HCT116 (cell line): ENCODE measurements at regions not wholly inside any gene's neighbourhood (a gene's known extent, or its start where the extent isn't known, plus 50 kb on each side); places are given as distances from the start of the nearest gene placed in this dataset.

Experiments
- ATAC-seq: fragments of 200-7000 bp; cut with Tn5 transposase; 2 replicates; pipeline ENCODE4 v1.9.1; 2020; ENCODE audit warnings: mild to moderate bottlenecking, moderate library complexity
- BruUV-seq: library from RNA; stranded (reverse); fragments of 400-500 nt; replicated peaks from 2 replicates; lab custom pipeline; 2021; lab: Mats Ljungman, UMichigan
- CTCF ChIA-PET: fragments of 300-600 bp; sonication (Branson Sonifier 250); formaldehyde crosslinking; loops from one replicate; lab custom pipeline; 2021; ENCODE audit warnings: antibody characterized with exemption; lab: Charles Lee
- POLR2A ChIA-PET: fragments of 300-600, 350-600 bp; sonication (Branson Sonifier 250); formaldehyde crosslinking; loops from one replicate; lab custom pipeline; 2021; ENCODE audit warnings: antibody characterized with exemption; lab: Charles Lee
- RAD21 ChIA-PET, 2 experiments: fragments of 300-600 bp; sonication (Branson Sonifier 250); formaldehyde crosslinking; loops; one replicate each; lab custom pipeline; 2023; ENCODE audit warnings: low total read pairs in 2 of 2; ENCODE audit not compliant: uncharacterized antibody in 2 of 2, unreplicated experiment in 2 of 2, low non-redundant PET in 1 of 2; lab: Charles Lee
- DNase-seq: peaks from one replicate; pipeline ENCODE4 v3.0.0-alpha.2; 2010; ENCODE audit warnings: low read depth, low spot score
- H2AFZ ChIP-seq: fragments of 200-600 bp; shearing (Covaris generic), sonication (generic); 2 replicates; pipeline ENCODE4 v1.6.1; 2017; ENCODE audit warnings: low read depth, mixed run types, mixed read lengths, antibody characterized with exemption, low read length; ENCODE audit not compliant: poor library complexity, severe bottlenecking
- H3K27ac ChIP-seq: 2 replicates; pipeline ENCODE4 v1.5.1; 2012; ENCODE audit warnings: low read depth, low read length
- H3K27me3 ChIP-seq: fragments of 200-600 bp; sonication (generic); 2 replicates; pipeline ENCODE4 v1.6.1; 2016; ENCODE audit warnings: mixed run types, low read length, mixed read lengths; ENCODE audit not compliant: insufficient read depth
- H3K36me3 ChIP-seq, 2 experiments: fragments of 200-500 bp in 1 of 2; fragments of 200-600 bp in 1 of 2; sonication (Bioruptor generic) in 1 of 2; sonication (generic) in 1 of 2; 2 replicates each; pipeline versions ENCODE4 v1.5.1 to v1.6.1; 2014 to 2016; ENCODE audit warnings: low read length in 2 of 2, inconsistent platforms in 1 of 2, mixed read lengths in 1 of 2, mixed run types in 1 of 2; ENCODE audit not compliant: insufficient read depth in 2 of 2, control insufficient read depth in 1 of 2
- H3K4me1 ChIP-seq, 2 experiments: fragments of 200-600 bp in 1 of 2; sonication (generic) in 1 of 2; 2 replicates each; pipeline versions ENCODE4 v1.5.1 to v1.6.1; 2012 to 2017; ENCODE audit warnings: low read length in 2 of 2, inconsistent platforms in 1 of 2, mild to moderate bottlenecking in 1 of 2, mixed read lengths in 1 of 2, mixed run types in 1 of 2, moderate library complexity in 1 of 2; ENCODE audit not compliant: insufficient read depth in 2 of 2, control insufficient read depth in 1 of 2
- H3K4me2 ChIP-seq: fragments of 200-600 bp; sonication (generic); 2 replicates; pipeline ENCODE4 v1.6.1; 2017; ENCODE audit warnings: mixed run types, low read length, mixed read lengths
- H3K4me3 ChIP-seq, 2 experiments: fragments of 200-600 bp in 1 of 2; sonication (generic) in 1 of 2; replicated peaks in 1 of 2; 2 replicates each; pipeline ENCODE4 v1.5.1; 2011 to 2016; ENCODE audit warnings: low read length in 2 of 2, control low read depth in 1 of 2, low read depth in 1 of 2, mild to moderate bottlenecking in 1 of 2, mixed read lengths in 1 of 2, mixed run types in 1 of 2
- H3K79me2 ChIP-seq: fragments of 200-600 bp; sonication (generic); 2 replicates; pipeline ENCODE4 v1.6.1; 2017; ENCODE audit warnings: mild to moderate bottlenecking, mixed run types, low read length, moderate library complexity, mixed read lengths; ENCODE audit not compliant: insufficient read depth
- H3K9ac ChIP-seq: fragments of 200-600 bp; sonication (generic); 2 replicates; pipeline ENCODE4 v1.6.1; 2016; ENCODE audit warnings: low read length, mixed read lengths
- H3K9me2 ChIP-seq: fragments of 200-600 bp; sonication (generic), shearing (Covaris generic); 2 replicates; pipeline ENCODE4 v1.6.1; 2017; ENCODE audit warnings: mixed run types, mild to moderate bottlenecking, moderate library complexity; ENCODE audit not compliant: insufficient read depth
- H3K9me3 ChIP-seq, 2 experiments: fragments of 200-500 bp in 1 of 2; fragments of 200-600 bp in 1 of 2; sonication (Bioruptor generic) in 1 of 2; sonication (generic) in 1 of 2; 2 replicates each; pipeline ENCODE4 v1.6.1; 2014 to 2017; ENCODE audit warnings: low read length in 2 of 2, mixed read lengths in 2 of 2, inconsistent platforms in 1 of 2, low read depth in 1 of 2, mild to moderate bottlenecking in 1 of 2, mixed run types in 1 of 2, moderate library complexity in 1 of 2; ENCODE audit not compliant: control insufficient read depth in 1 of 2, insufficient read depth in 1 of 2
- H4K20me1 ChIP-seq: fragments of 200-600 bp; sonication (generic), shearing (Covaris generic); 2 replicates; pipeline ENCODE4 v1.6.1; 2017; ENCODE audit warnings: mixed run types, mild to moderate bottlenecking, moderate library complexity; ENCODE audit not compliant: insufficient read depth
- CBX3 ChIP-seq: IDR thresholded peaks from 2 replicates; pipeline ENCODE4 v1.6.1; 2012; ENCODE audit warnings: low read depth
- CEBPB ChIP-seq: IDR thresholded peaks from 2 replicates; pipeline ENCODE4 v1.6.1; 2012; ENCODE audit warnings: low read depth
- CTCF ChIP-seq, 3 experiments: fragments of 200-600 bp in 1 of 3; sonication (generic) in 1 of 3; IDR thresholded peaks in 2 of 3; conservative IDR thresholded peaks in 1 of 3; 2 replicates each; pipeline ENCODE4 v1.5.1; 2012 to 2017; ENCODE audit warnings: low read depth in 2 of 3, low read length in 2 of 3, antibody characterized with exemption in 1 of 3, borderline replicate concordance in 1 of 3, control low read depth in 1 of 3, mild to moderate bottlenecking in 1 of 3, mixed read lengths in 1 of 3, mixed run types in 1 of 3, moderate library complexity in 1 of 3; ENCODE audit not compliant: insufficient read depth in 1 of 3
- EGR1 ChIP-seq: IDR thresholded peaks from 2 replicates; pipeline ENCODE4 v1.6.1; 2012; ENCODE audit warnings: low read depth
- ELF1 ChIP-seq: IDR thresholded peaks from 2 replicates; pipeline ENCODE4 v1.6.1; 2012; ENCODE audit warnings: low read depth, borderline replicate concordance
- EZH2phosphoT487 ChIP-seq: fragments of 200-600 bp; IDR thresholded peaks from 2 replicates; pipeline ENCODE4 v1.6.1; 2018; ENCODE audit warnings: antibody characterized with exemption, borderline replicate concordance
- JUND ChIP-seq: IDR thresholded peaks from 2 replicates; pipeline ENCODE4 v1.6.1; 2012
- POLR2A ChIP-seq: IDR thresholded peaks from 2 replicates; pipeline ENCODE4 v1.7.0; 2011; ENCODE audit warnings: borderline replicate concordance; ENCODE audit not compliant: insufficient read depth, insufficient read length; ENCODE audit errors: extremely low read depth
- RAD21 ChIP-seq: IDR thresholded peaks from 2 replicates; pipeline ENCODE4 v1.6.1; 2012; ENCODE audit warnings: low read depth, mild to moderate bottlenecking
- SIN3A ChIP-seq: IDR thresholded peaks from 2 replicates; pipeline ENCODE4 v1.6.1; 2012; ENCODE audit warnings: low read depth
- SP1 ChIP-seq: IDR thresholded peaks from 2 replicates; pipeline ENCODE4 v1.6.1; 2012; ENCODE audit warnings: low read depth
- SRF ChIP-seq: IDR thresholded peaks from 2 replicates; pipeline ENCODE4 v1.6.1; 2012; ENCODE audit warnings: low read depth
- TCF7L2 ChIP-seq: IDR thresholded peaks from 2 replicates; pipeline ENCODE4 v1.7.0; 2011; ENCODE audit warnings: borderline replicate concordance, inconsistent platforms; ENCODE audit not compliant: insufficient read depth, insufficient read length; ENCODE audit errors: extremely low read depth
- YY1 ChIP-seq: IDR thresholded peaks from 2 replicates; pipeline ENCODE4 v1.6.1; 2011; ENCODE audit warnings: low read length, low read depth, moderate library complexity, mild to moderate bottlenecking; ENCODE audit not compliant: insufficient replicate concordance; ENCODE audit errors: extremely low read depth
- ZBTB33 ChIP-seq: IDR thresholded peaks from 2 replicates; pipeline ENCODE4 v1.6.1; 2011; ENCODE audit warnings: mild to moderate bottlenecking, low read length, moderate library complexity; ENCODE audit not compliant: insufficient replicate concordance; ENCODE audit errors: extremely low read depth
- ZNF274 ChIP-seq: fragments of 200-500 bp; sonication (Bioruptor generic); IDR thresholded peaks from 2 replicates; pipeline ENCODE4 v1.6.1; 2014; ENCODE audit warnings: mild to moderate bottlenecking, low read depth, low read length, inconsistent platforms
- intact Hi-C: fragments of 100-400 bp; cut with micrococcal nuclease; formaldehyde crosslinking; loops from 2 replicates; pipeline ENCODE4 v1.10.0; 2022
- TF ChIP-seq, protein P1 (sequence below): IDR thresholded peaks from 2 replicates; pipeline ENCODE4 v1.6.1; 2012
- TF ChIP-seq, protein P2 (sequence below): IDR thresholded peaks from 2 replicates; pipeline ENCODE4 v1.6.1; 2012; ENCODE audit warnings: low read depth
- TF ChIP-seq, protein P3 (sequence below): IDR thresholded peaks from 2 replicates; pipeline ENCODE4 v1.6.1; 2012

DNA sequence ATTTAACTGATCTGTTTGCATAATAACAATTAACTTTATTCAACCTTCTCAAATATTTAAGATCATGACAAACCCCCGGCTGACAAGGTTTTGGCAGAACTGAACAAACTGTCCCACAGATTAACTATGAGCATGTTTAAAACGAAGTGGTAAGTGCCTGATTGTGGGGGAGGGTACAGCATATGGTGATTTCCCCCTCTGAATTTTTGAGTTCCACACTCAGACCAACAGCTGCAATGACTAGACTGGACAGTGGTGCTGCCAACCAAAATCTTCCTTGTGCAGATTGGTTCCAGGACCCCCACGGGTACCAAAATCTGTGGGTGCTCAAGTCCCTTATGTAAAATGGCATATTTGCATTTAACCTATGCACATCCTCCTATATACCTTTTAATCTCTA, 449.5 kb downstream of the SHQ1 start:
- TF ChIP-seq TCF7L2 (no peak), CTCF (IDR thresholded peaks at IDR 0.05 in 2 of 3, conservative IDR thresholded peaks at IDR 0.05 in 1 of 3; ENCODE audit: borderline replicate concordance in 1 of 3, insufficient read depth in 1 of 3, low read depth in 2 of 3, low read length in 2 of 3) (no peak), ZBTB33 (no peak), SRF (no peak), EGR1 (no peak), ELF1 (no peak), SIN3A (no peak), JUND (no peak), POLR2A (no peak), CBX3 (no peak), EZH2phosphoT487 (no peak), ZNF274 (no peak), CEBPB (no peak), SP1 (no peak), RAD21 (no peak), YY1 (no peak)
- TF ChIP-seq, protein P1, sequence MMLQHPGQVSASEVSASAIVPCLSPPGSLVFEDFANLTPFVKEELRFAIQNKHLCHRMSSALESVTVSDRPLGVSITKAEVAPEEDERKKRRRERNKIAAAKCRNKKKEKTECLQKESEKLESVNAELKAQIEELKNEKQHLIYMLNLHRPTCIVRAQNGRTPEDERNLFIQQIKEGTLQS, result no peak
- TF ChIP-seq, protein P2, sequence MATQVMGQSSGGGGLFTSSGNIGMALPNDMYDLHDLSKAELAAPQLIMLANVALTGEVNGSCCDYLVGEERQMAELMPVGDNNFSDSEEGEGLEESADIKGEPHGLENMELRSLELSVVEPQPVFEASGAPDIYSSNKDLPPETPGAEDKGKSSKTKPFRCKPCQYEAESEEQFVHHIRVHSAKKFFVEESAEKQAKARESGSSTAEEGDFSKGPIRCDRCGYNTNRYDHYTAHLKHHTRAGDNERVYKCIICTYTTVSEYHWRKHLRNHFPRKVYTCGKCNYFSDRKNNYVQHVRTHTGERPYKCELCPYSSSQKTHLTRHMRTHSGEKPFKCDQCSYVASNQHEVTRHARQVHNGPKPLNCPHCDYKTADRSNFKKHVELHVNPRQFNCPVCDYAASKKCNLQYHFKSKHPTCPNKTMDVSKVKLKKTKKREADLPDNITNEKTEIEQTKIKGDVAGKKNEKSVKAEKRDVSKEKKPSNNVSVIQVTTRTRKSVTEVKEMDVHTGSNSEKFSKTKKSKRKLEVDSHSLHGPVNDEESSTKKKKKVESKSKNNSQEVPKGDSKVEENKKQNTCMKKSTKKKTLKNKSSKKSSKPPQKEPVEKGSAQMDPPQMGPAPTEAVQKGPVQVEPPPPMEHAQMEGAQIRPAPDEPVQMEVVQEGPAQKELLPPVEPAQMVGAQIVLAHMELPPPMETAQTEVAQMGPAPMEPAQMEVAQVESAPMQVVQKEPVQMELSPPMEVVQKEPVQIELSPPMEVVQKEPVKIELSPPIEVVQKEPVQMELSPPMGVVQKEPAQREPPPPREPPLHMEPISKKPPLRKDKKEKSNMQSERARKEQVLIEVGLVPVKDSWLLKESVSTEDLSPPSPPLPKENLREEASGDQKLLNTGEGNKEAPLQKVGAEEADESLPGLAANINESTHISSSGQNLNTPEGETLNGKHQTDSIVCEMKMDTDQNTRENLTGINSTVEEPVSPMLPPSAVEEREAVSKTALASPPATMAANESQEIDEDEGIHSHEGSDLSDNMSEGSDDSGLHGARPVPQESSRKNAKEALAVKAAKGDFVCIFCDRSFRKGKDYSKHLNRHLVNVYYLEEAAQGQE, result no peak
- TF ChIP-seq, protein P3, sequence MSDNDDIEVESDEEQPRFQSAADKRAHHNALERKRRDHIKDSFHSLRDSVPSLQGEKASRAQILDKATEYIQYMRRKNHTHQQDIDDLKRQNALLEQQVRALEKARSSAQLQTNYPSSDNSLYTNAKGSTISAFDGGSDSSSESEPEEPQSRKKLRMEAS, result no peak
- H3K36me3 ChIP-seq, result no peaks in the 10 kb centered on the region
- no peak overlapping the region for H3K27ac ChIP-seq
- H3K9ac ChIP-seq, result no peak overlapping the region
- intact Hi-C loops, result no loop called here
- RAD21 ChIA-PET, result no interaction called here
- H3K9me2 ChIP-seq, result no peaks in the 10 kb centered on the region
- CTCF ChIA-PET, result no interaction called here
- peaks cover 0 to 5% of the 10 kb centered on the region in 2 experiments; a peak in 1 of 4 replicates for H3K4me1 ChIP-seq
- no peaks in the 10 kb centered on the region for H3K9me3 ChIP-seq
- H2AFZ ChIP-seq, result no peak overlapping the region
- H4K20me1 ChIP-seq, result peaks cover 3% of the 10 kb centered on the region; the same call in 1 of the 2 replicates
- no TSS peak for BruUV-seq
- H3K4me2 ChIP-seq, result no peak overlapping the region
- peaks cover 98% of the 10 kb centered on the region for H3K79me2 ChIP-seq
- ATAC-seq (no peak), DNase-seq (no peak)
- POLR2A ChIA-PET, result no interaction called here
- H3K27me3 ChIP-seq, result no peaks in the 10 kb centered on the region
- H3K4me3 ChIP-seq, result no peak overlapping the region
